Breast epithelium (tissue), 4 donors: ENCODE measurements at regions not wholly inside any gene's neighbourhood (a gene's known extent, or its start where the extent isn't known, plus 50 kb on each side); places are given as distances from the start of the nearest gene placed in this dataset.

Experiments used
- DNase-seq, 2 donors: peaks; one replicate each; pipeline ENCODE4 v3.0.0-alpha.2; 2019; ENCODE audit warnings: low spot score in 2 of 2
- H3K27ac ChIP-seq, 2 donors: fragments of 200-600 bp; sonication (generic) in 1 of 2; one replicate each; pipeline ENCODE4 v1.5.1; 2016 to 2019; ENCODE audit warnings: mild to moderate bottlenecking in 1 of 2
- H3K27me3 ChIP-seq, 2 donors: fragments of 200-600 bp; sonication (generic) in 1 of 2; one replicate each; pipeline versions ENCODE4 v1.5.1 to v1.6.0; 2017 to 2019; ENCODE audit warnings: control low read depth in 1 of 2, mild to moderate bottlenecking in 1 of 2
- H3K36me3 ChIP-seq: fragments of 200-600 bp; one replicate; pipeline ENCODE4 v1.5.1; 2019
- H3K4me1 ChIP-seq, 2 donors: fragments of 200-600 bp; sonication (generic); one replicate each; pipeline ENCODE4 v1.5.1; 2016 to 2019; ENCODE audit warnings: control low read depth in 1 of 2
- H3K4me3 ChIP-seq, 3 donors: fragments of 200-600 bp; sonication (generic); 1 replicate in 2 of 3; 2 replicates in 1 of 3; pipeline ENCODE4 v1.5.1; 2016 to 2019; ENCODE audit warnings: mild to moderate bottlenecking in 3 of 3, moderate library complexity in 2 of 3
- H3K9me3 ChIP-seq, 2 donors: fragments of 200-600 bp; sonication (generic) in 1 of 2; one replicate each; pipeline ENCODE4 v1.5.1; 2016 to 2019; ENCODE audit warnings: control low read depth in 1 of 2
- POLR2A ChIP-seq: fragments of 450-650 bp; IDR thresholded peaks from one replicate; pipeline ENCODE4 v1.6.1; 2016; ENCODE audit warnings: antibody characterized with exemption, mild to moderate bottlenecking, moderate library complexity
- POLR2AphosphoS5 ChIP-seq, 3 donors: sonication (generic); formaldehyde crosslinking; IDR thresholded peaks; one replicate each; pipeline ENCODE4 v1.6.1; 2017; ENCODE audit warnings: antibody characterized with exemption in 3 of 3
- intact Hi-C: fragments of 100-400 bp; cut with DNase I; formaldehyde crosslinking; loops from one replicate; pipeline ENCODE4 v1.15.1; 2023; ENCODE audit warnings: low total_unique reads
- TF ChIP-seq, protein P1 (sequence below), 3 donors: fragments of 450-650 bp; IDR thresholded peaks; one replicate each; pipeline ENCODE4 v1.5.1; 2016 to 2017; ENCODE audit warnings: antibody characterized with exemption in 3 of 3, mild to moderate bottlenecking in 3 of 3, moderate library complexity in 3 of 3

GRCh38 chr5:123720339-123720738 is 208.4 kb downstream of the CSNK1G3 start:
- Histone ChIP-seq H3K27ac (no peak overlapping the region), H3K9me3 (no peaks in the 10 kb centered on the region), H3K27me3 (no peaks in the 10 kb centered on the region), H3K4me1 (no peaks in the 10 kb centered on the region), H3K4me3 (no peak overlapping the region), H3K36me3 (no peaks in the 10 kb centered on the region)
- DNase-seq = no peak
- TF ChIP-seq POLR2A = no peak
- TF ChIP-seq, protein P1, sequence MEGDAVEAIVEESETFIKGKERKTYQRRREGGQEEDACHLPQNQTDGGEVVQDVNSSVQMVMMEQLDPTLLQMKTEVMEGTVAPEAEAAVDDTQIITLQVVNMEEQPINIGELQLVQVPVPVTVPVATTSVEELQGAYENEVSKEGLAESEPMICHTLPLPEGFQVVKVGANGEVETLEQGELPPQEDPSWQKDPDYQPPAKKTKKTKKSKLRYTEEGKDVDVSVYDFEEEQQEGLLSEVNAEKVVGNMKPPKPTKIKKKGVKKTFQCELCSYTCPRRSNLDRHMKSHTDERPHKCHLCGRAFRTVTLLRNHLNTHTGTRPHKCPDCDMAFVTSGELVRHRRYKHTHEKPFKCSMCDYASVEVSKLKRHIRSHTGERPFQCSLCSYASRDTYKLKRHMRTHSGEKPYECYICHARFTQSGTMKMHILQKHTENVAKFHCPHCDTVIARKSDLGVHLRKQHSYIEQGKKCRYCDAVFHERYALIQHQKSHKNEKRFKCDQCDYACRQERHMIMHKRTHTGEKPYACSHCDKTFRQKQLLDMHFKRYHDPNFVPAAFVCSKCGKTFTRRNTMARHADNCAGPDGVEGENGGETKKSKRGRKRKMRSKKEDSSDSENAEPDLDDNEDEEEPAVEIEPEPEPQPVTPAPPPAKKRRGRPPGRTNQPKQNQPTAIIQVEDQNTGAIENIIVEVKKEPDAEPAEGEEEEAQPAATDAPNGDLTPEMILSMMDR (IDR thresholded peaks at IDR 0.05) = no peak
- TF ChIP-seq POLR2AphosphoS5 (IDR thresholded peaks at IDR 0.05) = no peak
- intact Hi-C loops = no loop called here

- no peaks in the 10 kb centered on the region for H3K36me3 ChIP-seq
- intact Hi-C loops = no loop called here
- no peaks in the 10 kb centered on the region for H3K9me3 ChIP-seq
- H3K27me3 ChIP-seq = no peaks in the 10 kb centered on the region
- TF ChIP-seq, protein P1 (IDR thresholded peaks at IDR 0.05) = no peak
- TF ChIP-seq POLR2A = no peak
- H3K4me3 ChIP-seq = no peak overlapping the region
- no peaks in the 10 kb centered on the region for H3K4me1 ChIP-seq
- DNase-seq = no peak
- H3K27ac ChIP-seq = no peak overlapping the region
These were observed 207.0 kb downstream of the CSNK1G3 start for GRCh38 chr5:123719004-123719403.

DNA sequence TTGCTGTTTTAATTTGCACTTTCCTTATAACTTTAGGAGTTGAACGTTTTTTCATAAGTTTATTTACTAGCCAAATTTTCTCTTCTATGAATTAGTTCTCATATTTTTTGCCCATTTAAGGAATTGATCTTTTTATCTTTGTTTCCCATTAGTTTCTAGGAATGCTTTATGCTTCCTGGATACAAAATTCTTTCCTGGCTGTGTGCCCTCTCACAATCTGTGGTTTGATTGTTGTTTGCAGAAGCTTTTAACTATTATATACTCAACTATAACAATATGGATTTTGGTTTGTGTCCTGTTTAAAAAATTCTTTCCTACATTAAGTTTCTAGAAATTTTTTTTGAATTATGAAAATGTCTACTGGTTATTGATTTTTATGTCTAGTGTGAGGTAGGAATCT is 206.3 kb downstream of the CSNK1G3 start:
- no peak overlapping the region for H3K27ac ChIP-seq
- no peak for TF ChIP-seq POLR2AphosphoS5 (IDR thresholded peaks at IDR 0.05)
- TF ChIP-seq, protein P1 (IDR thresholded peaks at IDR 0.05) = no peak
- TF ChIP-seq POLR2A = no peak
- H3K9me3 ChIP-seq = no peaks in the 10 kb centered on the region
- no peak overlapping the region for H3K4me3 ChIP-seq
- H3K27me3 ChIP-seq = no peaks in the 10 kb centered on the region
- intact Hi-C loops = no loop called here
- H3K4me1 ChIP-seq = no peaks in the 10 kb centered on the region
- H3K36me3 ChIP-seq = no peaks in the 10 kb centered on the region
- no peak for DNase-seq

DNA sequence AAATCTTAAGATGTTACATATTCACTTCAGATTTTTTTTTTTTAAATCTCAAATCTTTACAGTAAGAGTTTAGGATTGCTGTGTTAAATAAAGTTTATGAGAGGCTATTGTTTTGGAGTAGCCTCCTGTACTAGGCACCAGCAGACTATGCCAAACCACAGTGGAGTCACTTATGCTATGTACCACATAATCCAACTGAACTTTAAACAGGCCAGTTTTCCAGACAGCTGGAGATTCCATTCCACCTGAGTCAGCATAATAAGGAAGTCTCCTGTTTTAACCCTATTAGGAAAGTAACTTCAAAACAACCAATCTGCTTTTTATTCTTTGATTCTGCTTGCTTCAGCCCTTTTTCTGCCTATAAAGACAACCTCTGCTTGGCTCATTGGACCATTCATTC is 205.2 kb downstream of the CSNK1G3 start:
- no peak overlapping the region for H3K4me3 ChIP-seq
- TF ChIP-seq, protein P1 (IDR thresholded peaks at IDR 0.05) = no peak
- TF ChIP-seq POLR2A (no peak), POLR2AphosphoS5 (IDR thresholded peaks at IDR 0.05) (no peak)
- no peak overlapping the region for H3K27ac ChIP-seq
- no peaks in the 10 kb centered on the region for H3K27me3 ChIP-seq
- H3K36me3 ChIP-seq = no peaks in the 10 kb centered on the region
- H3K4me1 ChIP-seq = no peaks in the 10 kb centered on the region
- intact Hi-C loops = no loop called here
- peaks cover 0 to 4% of the 10 kb centered on the region in 2 donors for H3K9me3 ChIP-seq
- no peak for DNase-seq

DNA sequence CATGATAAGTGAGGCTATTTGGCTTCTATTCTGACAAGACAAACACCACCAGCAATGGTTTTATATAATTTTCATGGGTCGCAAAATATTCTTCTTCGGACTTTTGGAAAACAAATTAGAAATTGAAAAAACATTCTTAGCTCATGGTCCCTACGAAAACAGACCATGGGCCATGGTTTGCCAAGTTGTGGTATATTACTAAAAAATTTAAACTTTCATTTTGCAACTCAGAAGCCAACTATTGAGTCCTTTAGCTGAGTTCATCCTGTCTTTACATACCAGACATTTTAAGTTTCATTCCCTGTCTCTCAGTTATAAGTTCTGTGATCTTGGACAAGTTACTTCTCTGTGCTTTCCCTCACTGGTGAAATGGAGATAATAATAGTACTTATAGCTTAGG is 198.1 kb downstream of the CSNK1G3 start:
- no peak for DNase-seq
- H3K4me1 ChIP-seq = no peaks in the 10 kb centered on the region
- no peaks in the 10 kb centered on the region for H3K36me3 ChIP-seq
- intact Hi-C loops = no loop called here
- no peak overlapping the region for H3K4me3 ChIP-seq
- no peak overlapping the region for H3K27ac ChIP-seq
- no peaks in the 10 kb centered on the region for H3K27me3 ChIP-seq
- H3K9me3 ChIP-seq = peaks cover 0 to 4% of the 10 kb centered on the region in 2 donors
- TF ChIP-seq, protein P1 (IDR thresholded peaks at IDR 0.05) = no peak
- TF ChIP-seq POLR2A = no peak
- no peak for TF ChIP-seq POLR2AphosphoS5 (IDR thresholded peaks at IDR 0.05)
